ENCODE measurements at regions not wholly inside any gene's neighbourhood (a gene's known extent, or its start where the extent isn't known, plus 50 kb on each side); places are given as distances from the start of the nearest gene placed in this dataset.

- H3K4me1 ChIP-seq (ENCODE audit: control insufficient read depth, insufficient read depth, low read length) = peaks cover 46% of the 10 kb centered on the region
- POLR2A ChIA-PET = interaction anchor here (1.1 kb wide), 1 partner anchor 52 kb away, joined by 3 read pairs; the partner anchor contains the start of gene SLC4A7
- no peaks in the 10 kb centered on the region for H3K36me3 ChIP-seq (ENCODE audit: control insufficient read depth, insufficient read depth, low read length)
- peak overlapping the region; percentile 99 for H3K27ac ChIP-seq (ENCODE audit: low read length)
- TF ChIP-seq POLR2AphosphoS5 (IDR thresholded peaks at IDR 0.05; ENCODE audit: low read depth, low read length) = no peak
- no peak for TF ChIP-seq SIN3A (IDR thresholded peaks at IDR 0.05; ENCODE audit: borderline replicate concordance, insufficient read depth, low read depth, low read length)
- TF ChIP-seq CTCF (IDR thresholded peaks at IDR 0.05) = no peak
- no peak for TF ChIP-seq REST (IDR thresholded peaks at IDR 0.05; ENCODE audit: insufficient read depth in 1 of 2, low read depth in 2 of 2, low read length in 1 of 2)
- TF ChIP-seq TCF7L2 (IDR thresholded peaks at IDR 0.05; ENCODE audit: low read depth, low read length) = no peak
- H3K4me3 ChIP-seq (ENCODE audit: low read depth in 2 of 2, low read length in 2 of 2) = no peak overlapping the region
- DNase-seq (ENCODE audit: low read depth, low spot score) = no peak
- no peak for ATAC-seq
- CTCF ChIA-PET = no interaction called here
- in situ Hi-C loops (cut with HindIII; ENCODE audit: low pct_unique_long_range_greater_than_20kb, low sequenced_read_pairs) = no loop called here
- BruUV-seq (replicated peaks) = no TSS peak
- intact Hi-C loops (cut with micrococcal nuclease; ENCODE audit: unreplicated experiment) = loop anchor here (10.0 kb wide), 1 partner anchor 148 kb away; no protein-coding TSS in a partner anchor
- no peaks in the 10 kb centered on the region for H3K27me3 ChIP-seq (ENCODE audit: control insufficient read depth, insufficient read depth, low read length)
- H3K9me3 ChIP-seq (ENCODE audit: control insufficient read depth, insufficient read depth, low read depth, low read length) = no peaks in the 10 kb centered on the region
Observed at GRCh38 chr3:27536491-27536890, 52.3 kb upstream of the SLC4A7 start.

- H3K27ac ChIP-seq (ENCODE audit: low read length) = peak overlapping the region; percentile 99
- 0 out of 2 replicates have a peak, but pooled peaks have one; percentile 4 for ATAC-seq
- no peaks in the 10 kb centered on the region for H3K27me3 ChIP-seq (ENCODE audit: control insufficient read depth, insufficient read depth, low read length)
- DNase-seq (ENCODE audit: low read depth, low spot score) = peak; percentile 48
- H3K4me1 ChIP-seq (ENCODE audit: control insufficient read depth, insufficient read depth, low read length) = peaks cover 46% of the 10 kb centered on the region
- BruUV-seq (replicated peaks) = no TSS peak
- intact Hi-C loops (cut with micrococcal nuclease; ENCODE audit: unreplicated experiment) (loop anchor here (2.0 to 10.0 kb wide), 2 partner anchors 97 to 149 kb away; no protein-coding TSS in a partner anchor), in situ Hi-C loops (cut with HindIII; ENCODE audit: low pct_unique_long_range_greater_than_20kb, low sequenced_read_pairs) (no loop called here)
- no peaks in the 10 kb centered on the region for H3K36me3 ChIP-seq (ENCODE audit: control insufficient read depth, insufficient read depth, low read length)
- no peaks in the 10 kb centered on the region for H3K9me3 ChIP-seq (ENCODE audit: control insufficient read depth, insufficient read depth, low read depth, low read length)
- H3K4me3 ChIP-seq (ENCODE audit: low read depth in 2 of 2, low read length in 2 of 2) = no peak overlapping the region
- ChIA-PET POLR2A (interaction anchor here (0.9 to 1.1 kb wide), 2 partner anchors 51 to 97 kb away, joined by 3 read pairs; partner anchors contain the start of gene SLC4A7), CTCF (no interaction called here)
- TF ChIP-seq TCF7L2 (IDR thresholded peaks at IDR 0.05; ENCODE audit: low read depth, low read length) (no peak), SIN3A (IDR thresholded peaks at IDR 0.05; ENCODE audit: borderline replicate concordance, insufficient read depth, low read depth, low read length) (no peak), REST (IDR thresholded peaks at IDR 0.05; ENCODE audit: insufficient read depth in 1 of 2, low read depth in 2 of 2, low read length in 1 of 2) (no peak), POLR2AphosphoS5 (IDR thresholded peaks at IDR 0.05; ENCODE audit: low read depth, low read length) (no peak), CTCF (IDR thresholded peaks at IDR 0.05) (no peak)
Observed at GRCh38 chr3:27535809-27536392, 51.7 kb upstream of the SLC4A7 start.

Measured in Panc1 (cell line).